ENCODE measurements at regions not wholly inside any gene's neighbourhood (a gene's known extent, or its start where the extent isn't known, plus 50 kb on each side); places are given as distances from the start of the nearest gene placed in this dataset.

DNA sequence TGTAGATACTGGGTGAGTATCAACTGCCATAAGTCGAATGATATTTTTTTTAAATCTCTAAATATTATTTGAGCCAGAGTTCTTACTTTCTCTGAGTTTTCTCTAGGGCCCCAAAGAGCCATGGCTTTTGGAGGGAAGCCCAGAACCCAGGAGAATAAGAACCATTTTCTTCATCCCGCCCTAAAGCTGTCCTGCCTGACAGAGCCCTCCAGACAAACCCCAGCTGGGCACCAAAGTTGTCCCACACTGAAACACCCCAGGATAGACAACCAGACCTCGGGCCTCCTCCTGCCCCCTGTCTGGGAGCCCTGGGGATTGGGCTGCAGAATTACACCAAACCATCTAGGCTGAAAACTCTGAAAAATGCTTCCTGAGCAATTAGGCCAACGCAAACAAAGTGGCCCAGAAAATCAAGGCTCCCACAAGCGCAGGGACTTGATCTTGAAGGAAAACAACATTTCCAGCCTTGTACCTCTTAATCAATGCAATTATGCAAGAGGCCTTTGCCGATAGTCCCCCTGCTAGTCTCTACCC is 113.1 kb downstream of the RRAGC start:
- Histone ChIP-seq H3K4me2 (ENCODE audit: low read depth, low read length, poor library complexity, severe bottlenecking) (no peak overlapping the region), H3K9me2 (replicated peaks; ENCODE audit: insufficient read depth, low read length) (no peaks in the 10 kb centered on the region), H3F3A (ENCODE audit: insufficient read depth) (no peaks in the 10 kb centered on the region), H3K9me3 (ENCODE audit: insufficient read depth, low read length) (no peaks in the 10 kb centered on the region), H3K4me3 (ENCODE audit: insufficient read depth, low read length, poor library complexity, severe bottlenecking) (no peak overlapping the region), H3K27me3 (ENCODE audit: low read length) (no peaks in the 10 kb centered on the region), H2AFZ (ENCODE audit: low read depth, low read length, severe bottlenecking) (no peak overlapping the region), H3K27ac (ENCODE audit: low read depth, low read length) (no peak overlapping the region), H4K20me1 (ENCODE audit: low read depth, low read length) (no peaks in the 10 kb centered on the region), H3K36me3 (ENCODE audit: low read length) (no peaks in the 10 kb centered on the region), H3K9ac (ENCODE audit: low read length) (no peak overlapping the region), H3K79me2 (ENCODE audit: insufficient read depth, low read length) (no peaks in the 10 kb centered on the region)
- TF ChIP-seq EZH2phosphoT487 (conservative IDR thresholded peaks at IDR 0.05; ENCODE audit: low read length), result no peak
- TF ChIP-seq, protein P1, sequence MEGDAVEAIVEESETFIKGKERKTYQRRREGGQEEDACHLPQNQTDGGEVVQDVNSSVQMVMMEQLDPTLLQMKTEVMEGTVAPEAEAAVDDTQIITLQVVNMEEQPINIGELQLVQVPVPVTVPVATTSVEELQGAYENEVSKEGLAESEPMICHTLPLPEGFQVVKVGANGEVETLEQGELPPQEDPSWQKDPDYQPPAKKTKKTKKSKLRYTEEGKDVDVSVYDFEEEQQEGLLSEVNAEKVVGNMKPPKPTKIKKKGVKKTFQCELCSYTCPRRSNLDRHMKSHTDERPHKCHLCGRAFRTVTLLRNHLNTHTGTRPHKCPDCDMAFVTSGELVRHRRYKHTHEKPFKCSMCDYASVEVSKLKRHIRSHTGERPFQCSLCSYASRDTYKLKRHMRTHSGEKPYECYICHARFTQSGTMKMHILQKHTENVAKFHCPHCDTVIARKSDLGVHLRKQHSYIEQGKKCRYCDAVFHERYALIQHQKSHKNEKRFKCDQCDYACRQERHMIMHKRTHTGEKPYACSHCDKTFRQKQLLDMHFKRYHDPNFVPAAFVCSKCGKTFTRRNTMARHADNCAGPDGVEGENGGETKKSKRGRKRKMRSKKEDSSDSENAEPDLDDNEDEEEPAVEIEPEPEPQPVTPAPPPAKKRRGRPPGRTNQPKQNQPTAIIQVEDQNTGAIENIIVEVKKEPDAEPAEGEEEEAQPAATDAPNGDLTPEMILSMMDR (IDR thresholded peaks at IDR 0.05; ENCODE audit: insufficient read depth, low read length, poor library complexity, severe bottlenecking), result no peak

DNA sequence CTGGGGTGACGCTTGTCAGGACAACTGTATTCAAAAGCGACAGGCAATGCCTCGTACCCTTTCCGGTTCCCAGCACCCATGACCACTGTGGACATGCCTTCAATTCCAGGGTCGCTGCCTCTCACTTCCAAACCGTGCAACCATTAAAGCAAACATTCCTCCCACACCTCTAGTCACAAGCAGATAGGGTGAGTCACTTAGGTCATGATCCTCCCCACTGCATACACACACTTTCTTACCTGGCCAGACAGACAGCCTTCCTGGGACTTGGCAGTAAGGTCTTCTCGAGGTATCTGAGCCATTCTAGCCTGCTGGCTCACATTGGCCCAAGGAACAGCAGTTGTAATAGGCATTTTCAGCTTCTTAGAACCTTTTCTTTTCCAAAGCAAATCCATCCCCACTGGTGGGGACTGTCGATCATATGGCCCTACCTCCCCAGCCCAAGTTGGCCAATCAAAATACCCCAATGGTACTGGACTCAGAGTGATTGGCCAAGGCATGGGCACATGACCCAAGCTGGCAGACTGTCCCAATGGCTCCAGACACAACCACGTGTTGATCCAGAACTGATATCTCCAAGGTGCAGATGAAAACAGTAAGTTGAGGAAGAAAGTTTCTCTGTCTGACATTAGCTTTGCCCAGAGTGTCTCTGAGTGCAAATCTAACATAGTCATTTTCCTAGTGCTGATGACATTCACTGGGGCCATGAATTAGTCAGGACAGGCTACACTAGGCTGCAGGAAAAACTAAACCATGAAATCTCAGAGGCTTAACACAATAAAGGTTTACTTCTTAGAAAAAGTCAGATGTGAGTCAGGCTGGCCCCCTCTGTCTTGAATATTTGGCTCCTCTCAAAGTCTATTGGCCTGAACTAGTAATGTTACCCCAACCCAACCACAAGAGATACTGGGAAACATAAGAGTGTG is 113.8 kb downstream of the RRAGC start:
- Histone ChIP-seq H3K36me3 (ENCODE audit: low read length) (no peaks in the 10 kb centered on the region), H2AFZ (ENCODE audit: low read depth, low read length, severe bottlenecking) (no peak overlapping the region), H3K4me3 (ENCODE audit: insufficient read depth, low read length, poor library complexity, severe bottlenecking) (no peak overlapping the region), H3F3A (ENCODE audit: insufficient read depth) (no peaks in the 10 kb centered on the region), H3K4me2 (ENCODE audit: low read depth, low read length, poor library complexity, severe bottlenecking) (no peak overlapping the region), H3K9me3 (ENCODE audit: insufficient read depth, low read length) (no peaks in the 10 kb centered on the region), H3K27me3 (ENCODE audit: low read length) (no peaks in the 10 kb centered on the region), H4K20me1 (ENCODE audit: low read depth, low read length) (no peaks in the 10 kb centered on the region), H3K9ac (ENCODE audit: low read length) (no peak overlapping the region), H3K27ac (ENCODE audit: low read depth, low read length) (no peak overlapping the region), H3K79me2 (ENCODE audit: insufficient read depth, low read length) (no peaks in the 10 kb centered on the region), H3K9me2 (replicated peaks; ENCODE audit: insufficient read depth, low read length) (no peaks in the 10 kb centered on the region)
- TF ChIP-seq, protein P1 (IDR thresholded peaks at IDR 0.05; ENCODE audit: insufficient read depth, low read length, poor library complexity, severe bottlenecking), result no peak
- TF ChIP-seq EZH2phosphoT487 (conservative IDR thresholded peaks at IDR 0.05; ENCODE audit: low read length), result no peak

DNA sequence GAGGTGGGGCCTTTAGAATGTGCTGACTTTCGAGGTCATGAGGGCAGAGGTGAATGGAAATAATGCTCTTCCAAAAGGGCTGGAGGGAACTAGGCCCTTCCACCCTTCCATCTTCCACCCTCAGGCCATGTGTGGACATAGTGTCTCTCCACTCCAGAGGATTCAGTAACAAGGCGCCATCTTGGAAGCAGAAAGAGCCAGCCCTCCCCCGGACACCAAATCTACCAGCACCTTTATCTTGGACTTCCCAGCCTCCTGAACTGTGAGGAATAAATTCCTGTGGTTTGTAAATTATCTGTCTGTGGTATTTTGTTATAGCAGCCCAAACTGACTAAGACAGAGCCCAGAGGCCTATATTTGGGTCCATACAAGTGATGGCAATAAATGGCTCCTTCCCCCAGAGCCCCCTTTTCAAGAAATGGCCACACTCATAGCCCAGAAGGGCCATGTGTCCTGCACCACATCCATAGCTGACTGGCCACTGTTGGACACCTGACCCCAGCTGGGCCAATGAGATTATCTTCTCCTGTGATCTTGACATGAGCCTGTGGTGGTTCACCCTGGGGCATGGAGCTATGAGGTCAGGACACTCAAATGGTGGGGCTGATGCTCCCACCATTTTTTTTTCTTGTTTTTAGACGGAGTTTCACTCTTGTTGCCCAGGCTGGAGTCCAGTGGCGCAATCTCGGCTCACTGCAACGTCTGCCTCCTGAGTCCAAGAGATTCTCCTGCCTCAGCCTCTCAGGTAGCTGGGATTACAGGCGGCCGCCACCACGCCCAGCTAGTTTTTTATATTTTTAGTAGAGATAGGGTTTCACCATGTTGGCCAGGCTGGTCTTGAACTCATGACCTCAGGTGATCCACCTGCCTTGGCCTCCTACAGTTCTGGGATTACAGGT is 114.9 kb downstream of the RRAGC start:
- Histone ChIP-seq H3F3A (ENCODE audit: insufficient read depth) (no peaks in the 10 kb centered on the region), H3K4me3 (ENCODE audit: insufficient read depth, low read length, poor library complexity, severe bottlenecking) (no peak overlapping the region), H3K9ac (ENCODE audit: low read length) (no peak overlapping the region), H4K20me1 (ENCODE audit: low read depth, low read length) (no peaks in the 10 kb centered on the region), H3K27me3 (ENCODE audit: low read length) (no peaks in the 10 kb centered on the region), H2AFZ (ENCODE audit: low read depth, low read length, severe bottlenecking) (no peak overlapping the region), H3K27ac (ENCODE audit: low read depth, low read length) (no peak overlapping the region), H3K4me2 (ENCODE audit: low read depth, low read length, poor library complexity, severe bottlenecking) (no peak overlapping the region), H3K36me3 (ENCODE audit: low read length) (no peaks in the 10 kb centered on the region), H3K9me3 (ENCODE audit: insufficient read depth, low read length) (no peaks in the 10 kb centered on the region), H3K79me2 (ENCODE audit: insufficient read depth, low read length) (no peaks in the 10 kb centered on the region), H3K9me2 (replicated peaks; ENCODE audit: insufficient read depth, low read length) (no peaks in the 10 kb centered on the region)
- TF ChIP-seq EZH2phosphoT487 (conservative IDR thresholded peaks at IDR 0.05; ENCODE audit: low read length), result no peak
- TF ChIP-seq, protein P1 (IDR thresholded peaks at IDR 0.05; ENCODE audit: insufficient read depth, low read length, poor library complexity, severe bottlenecking), result no peak
